Adipocyte (in vitro differentiated cells): ENCODE measurements at regions not wholly inside any gene's neighbourhood (a gene's known extent, or its start where the extent isn't known, plus 50 kb on each side); places are given as distances from the start of the nearest gene placed in this dataset.
"Not testable (repeated sequence)": the region's sequence is repeated elsewhere in the genome, so short reads cannot be mapped to it uniquely, and the experiment has no call there.

ENCODE experiments used
- DNase-seq: peaks from one replicate; pipeline ENCODE4 v3.0.0-alpha.2; 2015; ENCODE audit warnings: low read depth
- H3K27me3 ChIP-seq: replicated peaks from 2 replicates; pipeline ENCODE4 v1.7.0; 2013; ENCODE audit warnings: mild to moderate bottlenecking, low read length, moderate library complexity; ENCODE audit not compliant: control insufficient read depth, insufficient read depth
- H3K36me3 ChIP-seq: 2 replicates; pipeline ENCODE4 v1.7.0; 2013; ENCODE audit warnings: low read length, mild to moderate bottlenecking, moderate library complexity; ENCODE audit not compliant: control insufficient read depth, insufficient read depth, severe bottlenecking
- H3K4me1 ChIP-seq: 2 replicates; pipeline ENCODE4 v1.7.0; 2013; ENCODE audit warnings: mild to moderate bottlenecking, low read length, moderate library complexity; ENCODE audit not compliant: control insufficient read depth, insufficient read depth
- H3K4me3 ChIP-seq: 2 replicates; pipeline ENCODE4 v1.7.0; 2013; ENCODE audit warnings: mild to moderate bottlenecking, low read length, moderate library complexity
- H3K9ac ChIP-seq: 2 replicates; pipeline ENCODE4 v1.7.0; 2013; ENCODE audit warnings: mild to moderate bottlenecking, low read length, moderate library complexity
- H3K9me3 ChIP-seq: 2 replicates; pipeline ENCODE4 v1.7.0; 2013; ENCODE audit warnings: mild to moderate bottlenecking, low read length, moderate library complexity; ENCODE audit not compliant: control insufficient read depth

- H3K4me1 ChIP-seq, result peaks cover 6% of the 10 kb centered on the region
- H3K27me3 ChIP-seq, result no peaks in the 10 kb centered on the region
- H3K9ac ChIP-seq, result no peak overlapping the region
- H3K36me3 ChIP-seq, result no peaks in the 10 kb centered on the region
- no peaks in the 10 kb centered on the region for H3K9me3 ChIP-seq
- no peak overlapping the region for H3K4me3 ChIP-seq
- no peak for DNase-seq
These were observed 120.8 kb upstream of the MTHFD1L start for GRCh38 chr6:150744522-150745260.

GRCh38 chr6:150745896-150746295, 119.6 kb upstream of the MTHFD1L start:
- H3K4me1 ChIP-seq, result no peaks in the 10 kb centered on the region
- no peak for DNase-seq
- H3K27me3 ChIP-seq, result no peaks in the 10 kb centered on the region
- H3K9me3 ChIP-seq, result no peaks in the 10 kb centered on the region
- H3K9ac ChIP-seq, result no peak overlapping the region
- H3K4me3 ChIP-seq, result no peak overlapping the region
- H3K36me3 ChIP-seq, result no peaks in the 10 kb centered on the region

- Histone ChIP-seq H3K4me1 (no peaks in the 10 kb centered on the region), H3K27me3 (no peaks in the 10 kb centered on the region), H3K36me3 (no peaks in the 10 kb centered on the region), H3K4me3 (no peak overlapping the region), H3K9ac (no peak overlapping the region), H3K9me3 (no peaks in the 10 kb centered on the region)
- no peak for DNase-seq
These were observed 118.3 kb upstream of the MTHFD1L start for GRCh38 chr6:150747155-150747554.

GRCh38 chr6:150749091-150749670, 116.3 kb upstream of the MTHFD1L start:
- no peaks in the 10 kb centered on the region for H3K36me3 ChIP-seq
- DNase-seq, result no peak
- H3K4me3 ChIP-seq, result no peak overlapping the region
- no peak overlapping the region for H3K9ac ChIP-seq
- H3K4me1 ChIP-seq, result no peaks in the 10 kb centered on the region
- H3K9me3 ChIP-seq, result no peaks in the 10 kb centered on the region
- peaks cover 2% of the 10 kb centered on the region for H3K27me3 ChIP-seq

GRCh38 chr6:150751296-150751695, 114.2 kb upstream of the MTHFD1L start:
- peak; percentile 39 for DNase-seq
- H3K9me3 ChIP-seq, result no peaks in the 10 kb centered on the region
- H3K36me3 ChIP-seq, result no peaks in the 10 kb centered on the region
- no peaks in the 10 kb centered on the region for H3K4me1 ChIP-seq
- no peak overlapping the region for H3K9ac ChIP-seq
- peaks cover 7% of the 10 kb centered on the region for H3K27me3 ChIP-seq
- H3K4me3 ChIP-seq, result no peak overlapping the region

GRCh38 chr6:150752409-150752808, 113.1 kb upstream of the MTHFD1L start:
- H3K36me3 ChIP-seq, result no peaks in the 10 kb centered on the region
- no peaks in the 10 kb centered on the region for H3K4me1 ChIP-seq
- no peak overlapping the region for H3K9ac ChIP-seq
- no peak overlapping the region for H3K4me3 ChIP-seq
- no peak for DNase-seq
- no peaks in the 10 kb centered on the region for H3K9me3 ChIP-seq
- H3K27me3 ChIP-seq, result peaks cover 7% of the 10 kb centered on the region

GRCh38 chr6:150753371-150754064, 112.0 kb upstream of the MTHFD1L start:
- H3K36me3 ChIP-seq, result no peaks in the 10 kb centered on the region
- H3K9ac ChIP-seq, result no peak overlapping the region
- H3K27me3 ChIP-seq, result peaks cover 7% of the 10 kb centered on the region
- no peak for DNase-seq
- H3K4me3 ChIP-seq, result no peak overlapping the region
- H3K4me1 ChIP-seq, result no peaks in the 10 kb centered on the region
- no peaks in the 10 kb centered on the region for H3K9me3 ChIP-seq

- no peak for DNase-seq
- Histone ChIP-seq H3K4me1 (no peaks in the 10 kb centered on the region), H3K4me3 (no peak overlapping the region), H3K9ac (no peak overlapping the region), H3K27me3 (peaks cover 7% of the 10 kb centered on the region), H3K9me3 (no peaks in the 10 kb centered on the region), H3K36me3 (no peaks in the 10 kb centered on the region)
These were observed 110.5 kb upstream of the MTHFD1L start for GRCh38 chr6:150755042-150755441.

GRCh38 chr6:150755524-150755923, 110.0 kb upstream of the MTHFD1L start:
- Histone ChIP-seq H3K4me3 (no peak overlapping the region), H3K27me3 (peaks cover 7% of the 10 kb centered on the region), H3K9ac (no peak overlapping the region), H3K36me3 (no peaks in the 10 kb centered on the region), H3K9me3 (no peaks in the 10 kb centered on the region), H3K4me1 (no peaks in the 10 kb centered on the region)
- DNase-seq, result no peak

- no peaks in the 10 kb centered on the region for H3K36me3 ChIP-seq
- H3K9me3 ChIP-seq, result no peaks in the 10 kb centered on the region
- H3K4me3 ChIP-seq, result no peak overlapping the region
- no peaks in the 10 kb centered on the region for H3K4me1 ChIP-seq
- H3K27me3 ChIP-seq, result peaks cover 7% of the 10 kb centered on the region
- H3K9ac ChIP-seq, result no peak overlapping the region
- DNase-seq, result peak; percentile 12
These were observed 109.3 kb upstream of the MTHFD1L start for GRCh38 chr6:150756173-150756572.

- not testable (repeated sequence) for H3K36me3 ChIP-seq, H3K9me3 ChIP-seq, DNase-seq, H3K9ac ChIP-seq, H3K27me3 ChIP-seq, H3K4me1 ChIP-seq, H3K4me3 ChIP-seq
These were observed 107.7 kb upstream of the MTHFD1L start for GRCh38 chr6:150757807-150758206.
